SK-N-SH (cell line): ENCODE measurements at regions not wholly inside any gene's neighbourhood (a gene's known extent, or its start where the extent isn't known, plus 50 kb on each side); places are given as distances from the start of the nearest gene placed in this dataset.

Experiments
- CTCF ChIA-PET: fragments of 300-600, 350-600 bp; formaldehyde crosslinking; extraction: SDS; loops from one replicate; lab custom pipeline; 2021; lab: Yijun Ruan, JAX
- POLR2A ChIA-PET: fragments of 350-600 bp; sonication (Branson Sonifier 250); formaldehyde crosslinking; extraction: SDS; loops from one replicate; lab custom pipeline; 2020; ENCODE audit warnings: antibody characterized with exemption, inconsistent platforms; lab: Yijun Ruan, JAX
- DNase-seq: peaks from one replicate; pipeline ENCODE4 v3.0.0; 2012
- H2AFZ ChIP-seq: fragments of 200-600 bp; sonication (generic); 2 replicates; pipeline ENCODE4 v1.8.1; 2016; ENCODE audit warnings: antibody characterized with exemption, mild to moderate bottlenecking, low read depth
- H3F3A ChIP-seq: fragments of 200-600 bp; sonication (generic); replicated peaks from 2 replicates; pipeline ENCODE3; 2016; ENCODE audit warnings: antibody characterized with exemption, mild to moderate bottlenecking; ENCODE audit not compliant: insufficient read depth
- H3K27ac ChIP-seq, 2 experiments: fragments of 200-500 bp in 1 of 2; fragments of 200-600 bp in 1 of 2; sonication (Bioruptor generic) in 1 of 2; sonication (generic), shearing (Covaris generic) in 1 of 2; 2 replicates each; pipeline versions ENCODE4 v1.5.1 to v1.6.1; 2014 to 2016; ENCODE audit warnings: low read depth in 2 of 2, inconsistent platforms in 1 of 2, low read length in 1 of 2, mild to moderate bottlenecking in 1 of 2, mixed read lengths in 1 of 2
- H3K27me3 ChIP-seq: fragments of 200-600 bp; sonication (generic), shearing (Covaris generic); 2 replicates; pipeline ENCODE4 v1.6.1; 2016; ENCODE audit warnings: mixed run types; ENCODE audit not compliant: insufficient read depth
- H3K36me3 ChIP-seq, 2 experiments: fragments of 200-500 bp in 1 of 2; fragments of 200-600 bp in 1 of 2; sonication (Bioruptor generic) in 1 of 2; sonication (generic) in 1 of 2; replicated peaks in 1 of 2; 2 replicates each; pipeline versions ENCODE3 to v1.5.1; 2014 to 2016; ENCODE audit warnings: low read length in 1 of 2, mild to moderate bottlenecking in 1 of 2; ENCODE audit not compliant: insufficient read depth in 2 of 2, control insufficient read depth in 1 of 2
- H3K4me1 ChIP-seq, 2 experiments: fragments of 200-500 bp in 1 of 2; fragments of 200-600 bp in 1 of 2; sonication (Bioruptor generic) in 1 of 2; sonication (generic), shearing (Covaris generic) in 1 of 2; 2 replicates each; pipeline versions ENCODE4 v1.5.1 to v1.6.1; 2014 to 2016; ENCODE audit warnings: low read depth in 1 of 2, low read length in 1 of 2, mixed run types in 1 of 2; ENCODE audit not compliant: insufficient read depth in 2 of 2, control insufficient read depth in 1 of 2
- H3K4me2 ChIP-seq: fragments of 200-600 bp; sonication (generic), shearing (Covaris generic); 2 replicates; pipeline ENCODE4 v1.6.1; 2017; ENCODE audit warnings: mixed run types
- H3K4me3 ChIP-seq, 2 experiments: fragments of 200-500 bp in 1 of 2; fragments of 200-600 bp in 1 of 2; sonication (Bioruptor generic) in 1 of 2; sonication (generic), shearing (Covaris generic) in 1 of 2; 2 replicates each; pipeline versions ENCODE4 v1.5.1 to v1.8.1; 2014 to 2016; ENCODE audit warnings: low read depth in 2 of 2, inconsistent platforms in 1 of 2, low read length in 1 of 2, mild to moderate bottlenecking in 1 of 2, mixed read lengths in 1 of 2, moderate library complexity in 1 of 2
- H3K79me2 ChIP-seq: fragments of 200-600 bp; sonication (generic); 2 replicates; pipeline ENCODE4 v1.8.1; 2017; ENCODE audit warnings: mild to moderate bottlenecking; ENCODE audit not compliant: insufficient read depth
- H3K9ac ChIP-seq: fragments of 200-600 bp; sonication (generic); 2 replicates; pipeline ENCODE4 v1.6.1; 2017; ENCODE audit warnings: mixed run types
- H3K9me2 ChIP-seq: fragments of 200-600 bp; sonication (generic); 2 replicates; pipeline ENCODE4 v1.6.1; 2017; ENCODE audit warnings: mixed run types
- H3K9me3 ChIP-seq: fragments of 200-600 bp; sonication (generic); 2 replicates; pipeline ENCODE4 v1.6.1; 2017; ENCODE audit warnings: mixed run types, mild to moderate bottlenecking, moderate library complexity
- H4K20me1 ChIP-seq: fragments of 200-600 bp; sonication (generic); 2 replicates; pipeline ENCODE4 v1.6.1; 2017; ENCODE audit warnings: mild to moderate bottlenecking, mixed run types; ENCODE audit not compliant: insufficient read depth
- CTCF ChIP-seq: fragments of 200-600 bp; sonication (generic); IDR thresholded peaks from 2 replicates; pipeline ENCODE4 v1.6.1; 2017; ENCODE audit warnings: antibody characterized with exemption, mild to moderate bottlenecking, moderate library complexity
- ELF1 ChIP-seq: IDR thresholded peaks from 2 replicates; pipeline ENCODE4 v1.4.0; 2012
- EZH2phosphoT487 ChIP-seq: fragments of 200-600 bp; sonication (generic); IDR thresholded peaks from 2 replicates; pipeline ENCODE4 v1.6.1; 2017; ENCODE audit warnings: low read depth, mixed run types, mild to moderate bottlenecking, antibody characterized with exemption, moderate library complexity, borderline replicate concordance
- GABPA ChIP-seq: IDR thresholded peaks from 2 replicates; pipeline ENCODE4 v1.4.0; 2012; ENCODE audit warnings: low read depth, mild to moderate bottlenecking
- GATA2 ChIP-seq: sonication (generic); formaldehyde crosslinking; IDR thresholded peaks from 2 replicates; pipeline ENCODE4 v1.5.0; 2020; ENCODE audit warnings: mild to moderate bottlenecking, missing genetic modification reagents
- NFIC ChIP-seq: IDR thresholded peaks from 2 replicates; pipeline ENCODE4 v1.4.0; 2012; ENCODE audit warnings: borderline replicate concordance
- NRF1 ChIP-seq: IDR thresholded peaks from 2 replicates; pipeline ENCODE4 v1.6.1; 2012; ENCODE audit warnings: low read depth, mild to moderate bottlenecking, low read length
- PBX3 ChIP-seq: IDR thresholded peaks from 2 replicates; pipeline ENCODE4; 2012
- RAD21 ChIP-seq: IDR thresholded peaks from 2 replicates; pipeline ENCODE4 v1.6.1; 2012; ENCODE audit warnings: mild to moderate bottlenecking, low read length
- RFX5 ChIP-seq: IDR thresholded peaks from 2 replicates; pipeline ENCODE4 v1.6.1; 2012; ENCODE audit warnings: mild to moderate bottlenecking, improper control_type of control experiment, low read length
- SMC3 ChIP-seq: IDR thresholded peaks from 2 replicates; pipeline ENCODE4 v1.6.1; 2012; ENCODE audit warnings: low read depth, low read length, improper control_type of control experiment
- TAF1 ChIP-seq: IDR thresholded peaks from 2 replicates; pipeline ENCODE4 v1.6.1; 2012; ENCODE audit warnings: low read depth, mild to moderate bottlenecking, low read length, moderate library complexity, borderline replicate concordance
- USF1 ChIP-seq: IDR thresholded peaks from 2 replicates; pipeline ENCODE4 v1.4.0; 2012; ENCODE audit warnings: low read depth, borderline replicate concordance
- ZBTB33 ChIP-seq: IDR thresholded peaks from 2 replicates; pipeline ENCODE4 v1.4.0; 2012; ENCODE audit warnings: low read depth, borderline replicate concordance
- WGBS: methylation state at CpG from one replicate; pipeline ENCODE4 v1.1.6; 2017; ENCODE audit warnings: low lambda C conversion rate; 5-methylcytosine and 5-hydroxymethylcytosine counted together

GRCh38 chr3:30112902-30113484 is 493.4 kb upstream of the TGFBR2 start:
- CTCF ChIA-PET, result interaction anchor here (0.9 to 1.9 kb wide), 5 partner anchors 9 to 580 kb away, joined by 3 to 7 read pairs (median 3); no protein-coding TSS in a partner anchor
- no peaks in the 10 kb centered on the region for H3F3A ChIP-seq
- no peaks in the 10 kb centered on the region for H3K79me2 ChIP-seq
- WGBS, result 64% methylated on average over 1 of the region's 1 CpG
- H3K27ac ChIP-seq, result no peak overlapping the region
- H3K27me3 ChIP-seq, result no peaks in the 10 kb centered on the region
- H3K9me3 ChIP-seq, result no peaks in the 10 kb centered on the region
- H3K4me1 ChIP-seq, result peaks cover 0 to 19% of the 10 kb centered on the region in 2 experiments; a peak in 2 of 4 replicates
- no peaks in the 10 kb centered on the region for H4K20me1 ChIP-seq
- no peak overlapping the region for H3K4me3 ChIP-seq
- 0 out of 2 replicates have a peak overlapping the region, but pooled peaks have one; percentile 3 for H2AFZ ChIP-seq
- TF ChIP-seq GATA2 (CRISPR knock-in tag), result peak; percentile 28; the same call in 1 of the 2 replicates
- no peak for TF ChIP-seq EZH2phosphoT487
- TF ChIP-seq TAF1, result no peak
- TF ChIP-seq NFIC, result 0 out of 2 replicates have a peak, but pooled peaks have one; percentile 19
- no peak for TF ChIP-seq PBX3
- peak; percentile 46 for TF ChIP-seq SMC3
- TF ChIP-seq RAD21, result peak; percentile 40; the same call in 1 of the 2 replicates
- TF ChIP-seq NRF1, result no peak
- peak; percentile 75 for TF ChIP-seq CTCF
- TF ChIP-seq, all 33 proteins: peak for 5
- Histone ChIP-seq H3K4me2 (no peak overlapping the region), H3K9me2 (no peaks in the 10 kb centered on the region), H3K36me3 (no peaks in the 10 kb centered on the region), H3K9ac (no peak overlapping the region)
- no peak for DNase-seq
- POLR2A ChIA-PET, result no interaction called here

- H3F3A ChIP-seq, result no peaks in the 10 kb centered on the region
- H3K27ac ChIP-seq, result no peak overlapping the region
- H3K9me2 ChIP-seq, result no peaks in the 10 kb centered on the region
- peaks cover 0 to 19% of the 10 kb centered on the region in 2 experiments; a peak in 2 of 4 replicates for H3K4me1 ChIP-seq
- DNase-seq, result no peak
- POLR2A ChIA-PET, result no interaction called here
- no peaks in the 10 kb centered on the region for H3K27me3 ChIP-seq
- no peaks in the 10 kb centered on the region for H3K9me3 ChIP-seq
- CTCF ChIA-PET, result interaction anchor here (0.9 to 1.9 kb wide), 7 partner anchors 10 to 579 kb away, joined by 3 to 7 read pairs (median 3); no protein-coding TSS in a partner anchor
- H4K20me1 ChIP-seq, result no peaks in the 10 kb centered on the region
- no peaks in the 10 kb centered on the region for H3K79me2 ChIP-seq
- no peak overlapping the region for H3K4me3 ChIP-seq
- H2AFZ ChIP-seq, result no peak overlapping the region
- no peak overlapping the region for H3K4me2 ChIP-seq
- no peaks in the 10 kb centered on the region for H3K36me3 ChIP-seq
- 91% methylated on average over 3 of the region's 3 CpGs for WGBS
- H3K9ac ChIP-seq, result no peak overlapping the region
- TF ChIP-seq RFX5 (no peak), NFIC (no peak), ELF1 (no peak), RAD21 (no peak), CTCF (no peak), GABPA (no peak), ZBTB33 (no peak), NRF1 (no peak), SMC3 (no peak), USF1 (no peak), TAF1 (no peak)
Measured at GRCh38 chr3:30113906-30114305, 492.5 kb upstream of the TGFBR2 start.
